Activated gamma-delta T cell treated with anti-CD3 and anti-CD28 coated beads, Interleukin-2, amount 50 U/mL, for 16 hours (primary cell): ENCODE measurements at regions not wholly inside any gene's neighbourhood (a gene's known extent, or its start where the extent isn't known, plus 50 kb on each side); places are given as distances from the start of the nearest gene placed in this dataset.

ENCODE experiments used
- DNase-seq: peaks from one replicate; pipeline ENCODE4 v3.0.0-alpha.2; 2020; ENCODE audit warnings: low read depth

- DNase-seq = no peak
Measured at GRCh38 chr10:120372917-120373316, 84.1 kb upstream of the PLPP4 start.

GRCh38 chr10:120375666-120376065 lies 81.4 kb upstream of the PLPP4 start:
- DNase-seq = no peak

GRCh38 chr10:120381931-120382330 lies 75.1 kb upstream of the PLPP4 start:
- no peak for DNase-seq

- no peak for DNase-seq
Measured at GRCh38 chr10:120382360-120382759, 74.7 kb upstream of the PLPP4 start.

- no peak for DNase-seq
Measured at GRCh38 chr10:120385992-120386391, 71.0 kb upstream of the PLPP4 start.

GRCh38 chr10:120386896-120387295 lies 70.1 kb upstream of the PLPP4 start:
- DNase-seq = no peak

GRCh38 chr10:120387326-120387725 lies 69.7 kb upstream of the PLPP4 start:
- no peak for DNase-seq

- DNase-seq = no peak
Measured at GRCh38 chr10:120392245-120392644, 64.8 kb upstream of the PLPP4 start.

- no peak for DNase-seq
Measured at GRCh38 chr10:120392671-120393079, 64.4 kb upstream of the PLPP4 start.

- DNase-seq = no peak
Measured at GRCh38 chr10:120394446-120394845, 62.6 kb upstream of the PLPP4 start.

GRCh38 chr10:120396228-120396627 lies 60.8 kb upstream of the PLPP4 start:
- DNase-seq = no peak

GRCh38 chr10:120398180-120398579 lies 58.8 kb upstream of the PLPP4 start:
- no peak for DNase-seq

GRCh38 chr10:120400601-120401000 lies 56.4 kb upstream of the PLPP4 start:
- no peak for DNase-seq

- no peak for DNase-seq
Measured at GRCh38 chr10:120402147-120402766, 54.8 kb upstream of the PLPP4 start.

- DNase-seq = no peak
Measured at GRCh38 chr10:120403109-120403508, 53.9 kb upstream of the PLPP4 start.

GRCh38 chr10:120406376-120406775 lies 50.7 kb upstream of the PLPP4 start:
- no peak for DNase-seq
